H1 (cell line): ENCODE measurements at regions not wholly inside any gene's neighbourhood (a gene's known extent, or its start where the extent isn't known, plus 50 kb on each side); places are given as distances from the start of the nearest gene placed in this dataset.

Experiments
- BRCA1 ChIP-seq: IDR thresholded peaks from 2 replicates; pipeline ENCODE4 v1.6.1; 2012; ENCODE audit warnings: low read depth, low read length, improper control_type of control experiment
- TAF1 ChIP-seq: IDR thresholded peaks from 2 replicates; pipeline ENCODE4 v1.6.1; 2011; ENCODE audit warnings: mild to moderate bottlenecking, low read depth, low read length
- TF ChIP-seq, protein P1 (sequence below): fragments of 300-600 bp; sonication (generic); IDR thresholded peaks from 2 replicates; pipeline ENCODE4 v1.7.1; 2012; ENCODE audit warnings: low read length, moderate library complexity, mild to moderate bottlenecking, inconsistent platforms; ENCODE audit not compliant: insufficient replicate concordance

DNA sequence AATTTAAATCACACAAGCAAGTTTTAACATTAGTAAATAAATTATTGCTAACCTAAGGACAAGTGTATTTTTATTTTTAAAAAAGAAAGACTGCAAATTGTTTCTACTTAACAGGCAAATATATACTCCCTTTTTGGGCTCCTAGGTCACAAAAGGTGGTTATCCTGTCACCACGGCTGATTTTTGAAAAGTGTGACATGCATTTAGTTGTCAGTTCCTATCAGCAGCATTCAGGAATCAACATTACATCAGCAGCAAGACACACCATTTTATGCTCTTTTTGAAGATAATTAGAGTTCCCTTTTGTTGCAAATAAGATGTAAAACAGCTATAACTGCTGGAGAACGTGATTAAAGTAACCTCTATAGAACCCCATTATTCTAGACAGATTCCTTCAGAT is 357.5 kb upstream of the TMCO5A start (continued):
- TF ChIP-seq, protein P1, sequence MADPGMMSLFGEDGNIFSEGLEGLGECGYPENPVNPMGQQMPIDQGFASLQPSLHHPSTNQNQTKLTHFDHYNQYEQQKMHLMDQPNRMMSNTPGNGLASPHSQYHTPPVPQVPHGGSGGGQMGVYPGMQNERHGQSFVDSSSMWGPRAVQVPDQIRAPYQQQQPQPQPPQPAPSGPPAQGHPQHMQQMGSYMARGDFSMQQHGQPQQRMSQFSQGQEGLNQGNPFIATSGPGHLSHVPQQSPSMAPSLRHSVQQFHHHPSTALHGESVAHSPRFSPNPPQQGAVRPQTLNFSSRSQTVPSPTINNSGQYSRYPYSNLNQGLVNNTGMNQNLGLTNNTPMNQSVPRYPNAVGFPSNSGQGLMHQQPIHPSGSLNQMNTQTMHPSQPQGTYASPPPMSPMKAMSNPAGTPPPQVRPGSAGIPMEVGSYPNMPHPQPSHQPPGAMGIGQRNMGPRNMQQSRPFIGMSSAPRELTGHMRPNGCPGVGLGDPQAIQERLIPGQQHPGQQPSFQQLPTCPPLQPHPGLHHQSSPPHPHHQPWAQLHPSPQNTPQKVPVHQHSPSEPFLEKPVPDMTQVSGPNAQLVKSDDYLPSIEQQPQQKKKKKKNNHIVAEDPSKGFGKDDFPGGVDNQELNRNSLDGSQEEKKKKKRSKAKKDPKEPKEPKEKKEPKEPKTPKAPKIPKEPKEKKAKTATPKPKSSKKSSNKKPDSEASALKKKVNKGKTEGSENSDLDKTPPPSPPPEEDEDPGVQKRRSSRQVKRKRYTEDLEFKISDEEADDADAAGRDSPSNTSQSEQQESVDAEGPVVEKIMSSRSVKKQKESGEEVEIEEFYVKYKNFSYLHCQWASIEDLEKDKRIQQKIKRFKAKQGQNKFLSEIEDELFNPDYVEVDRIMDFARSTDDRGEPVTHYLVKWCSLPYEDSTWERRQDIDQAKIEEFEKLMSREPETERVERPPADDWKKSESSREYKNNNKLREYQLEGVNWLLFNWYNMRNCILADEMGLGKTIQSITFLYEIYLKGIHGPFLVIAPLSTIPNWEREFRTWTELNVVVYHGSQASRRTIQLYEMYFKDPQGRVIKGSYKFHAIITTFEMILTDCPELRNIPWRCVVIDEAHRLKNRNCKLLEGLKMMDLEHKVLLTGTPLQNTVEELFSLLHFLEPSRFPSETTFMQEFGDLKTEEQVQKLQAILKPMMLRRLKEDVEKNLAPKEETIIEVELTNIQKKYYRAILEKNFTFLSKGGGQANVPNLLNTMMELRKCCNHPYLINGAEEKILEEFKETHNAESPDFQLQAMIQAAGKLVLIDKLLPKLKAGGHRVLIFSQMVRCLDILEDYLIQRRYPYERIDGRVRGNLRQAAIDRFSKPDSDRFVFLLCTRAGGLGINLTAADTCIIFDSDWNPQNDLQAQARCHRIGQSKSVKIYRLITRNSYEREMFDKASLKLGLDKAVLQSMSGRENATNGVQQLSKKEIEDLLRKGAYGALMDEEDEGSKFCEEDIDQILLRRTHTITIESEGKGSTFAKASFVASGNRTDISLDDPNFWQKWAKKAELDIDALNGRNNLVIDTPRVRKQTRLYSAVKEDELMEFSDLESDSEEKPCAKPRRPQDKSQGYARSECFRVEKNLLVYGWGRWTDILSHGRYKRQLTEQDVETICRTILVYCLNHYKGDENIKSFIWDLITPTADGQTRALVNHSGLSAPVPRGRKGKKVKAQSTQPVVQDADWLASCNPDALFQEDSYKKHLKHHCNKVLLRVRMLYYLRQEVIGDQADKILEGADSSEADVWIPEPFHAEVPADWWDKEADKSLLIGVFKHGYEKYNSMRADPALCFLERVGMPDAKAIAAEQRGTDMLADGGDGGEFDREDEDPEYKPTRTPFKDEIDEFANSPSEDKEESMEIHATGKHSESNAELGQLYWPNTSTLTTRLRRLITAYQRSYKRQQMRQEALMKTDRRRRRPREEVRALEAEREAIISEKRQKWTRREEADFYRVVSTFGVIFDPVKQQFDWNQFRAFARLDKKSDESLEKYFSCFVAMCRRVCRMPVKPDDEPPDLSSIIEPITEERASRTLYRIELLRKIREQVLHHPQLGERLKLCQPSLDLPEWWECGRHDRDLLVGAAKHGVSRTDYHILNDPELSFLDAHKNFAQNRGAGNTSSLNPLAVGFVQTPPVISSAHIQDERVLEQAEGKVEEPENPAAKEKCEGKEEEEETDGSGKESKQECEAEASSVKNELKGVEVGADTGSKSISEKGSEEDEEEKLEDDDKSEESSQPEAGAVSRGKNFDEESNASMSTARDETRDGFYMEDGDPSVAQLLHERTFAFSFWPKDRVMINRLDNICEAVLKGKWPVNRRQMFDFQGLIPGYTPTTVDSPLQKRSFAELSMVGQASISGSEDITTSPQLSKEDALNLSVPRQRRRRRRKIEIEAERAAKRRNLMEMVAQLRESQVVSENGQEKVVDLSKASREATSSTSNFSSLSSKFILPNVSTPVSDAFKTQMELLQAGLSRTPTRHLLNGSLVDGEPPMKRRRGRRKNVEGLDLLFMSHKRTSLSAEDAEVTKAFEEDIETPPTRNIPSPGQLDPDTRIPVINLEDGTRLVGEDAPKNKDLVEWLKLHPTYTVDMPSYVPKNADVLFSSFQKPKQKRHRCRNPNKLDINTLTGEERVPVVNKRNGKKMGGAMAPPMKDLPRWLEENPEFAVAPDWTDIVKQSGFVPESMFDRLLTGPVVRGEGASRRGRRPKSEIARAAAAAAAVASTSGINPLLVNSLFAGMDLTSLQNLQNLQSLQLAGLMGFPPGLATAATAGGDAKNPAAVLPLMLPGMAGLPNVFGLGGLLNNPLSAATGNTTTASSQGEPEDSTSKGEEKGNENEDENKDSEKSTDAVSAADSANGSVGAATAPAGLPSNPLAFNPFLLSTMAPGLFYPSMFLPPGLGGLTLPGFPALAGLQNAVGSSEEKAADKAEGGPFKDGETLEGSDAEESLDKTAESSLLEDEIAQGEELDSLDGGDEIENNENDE = no peak
- TF ChIP-seq TAF1 (no peak), BRCA1 (no peak)
